HG02623 (cell line): ENCODE measurements at regions not wholly inside any gene's neighbourhood (a gene's known extent, or its start where the extent isn't known, plus 50 kb on each side); places are given as distances from the start of the nearest gene placed in this dataset.

Experiments
- ATAC-seq: cut with Tn5 transposase; IDR thresholded peaks from one replicate; pipeline ENCODE4 v1.9.1; 2021; ENCODE audit warnings: moderate library complexity; ENCODE audit not compliant: unreplicated experiment

DNA sequence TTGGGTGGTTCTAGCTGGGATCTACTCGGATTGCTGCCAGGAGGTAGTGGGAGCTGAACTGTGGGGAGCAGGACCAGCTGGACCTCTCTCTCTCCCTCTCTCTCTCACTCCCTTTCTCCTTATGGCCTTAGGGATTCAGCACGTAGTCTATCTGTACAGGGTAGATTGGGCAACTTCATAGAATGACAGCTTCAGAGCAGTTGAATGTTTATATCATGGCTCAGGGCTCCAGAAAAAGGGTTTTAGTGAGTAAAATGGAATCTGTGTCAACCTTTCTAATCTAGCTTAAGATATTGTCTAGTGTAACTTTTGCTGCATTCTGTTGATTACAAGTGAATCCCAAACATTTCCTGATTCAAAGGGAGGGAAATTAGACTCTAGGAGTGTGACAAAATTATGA lies 127.7 kb upstream of the PDGFD start:
- no peak for ATAC-seq

GRCh38 chr11:104286129-104286528 lies 122.2 kb upstream of the PDGFD start:
- ATAC-seq: no peak

GRCh38 chr11:104279587-104279986 lies 115.6 kb upstream of the PDGFD start:
- ATAC-seq: no peak

GRCh38 chr11:104275992-104276391 lies 112.0 kb upstream of the PDGFD start:
- ATAC-seq: no peak

GRCh38 chr11:104260456-104260855 lies 96.5 kb upstream of the PDGFD start:
- ATAC-seq: no peak

DNA sequence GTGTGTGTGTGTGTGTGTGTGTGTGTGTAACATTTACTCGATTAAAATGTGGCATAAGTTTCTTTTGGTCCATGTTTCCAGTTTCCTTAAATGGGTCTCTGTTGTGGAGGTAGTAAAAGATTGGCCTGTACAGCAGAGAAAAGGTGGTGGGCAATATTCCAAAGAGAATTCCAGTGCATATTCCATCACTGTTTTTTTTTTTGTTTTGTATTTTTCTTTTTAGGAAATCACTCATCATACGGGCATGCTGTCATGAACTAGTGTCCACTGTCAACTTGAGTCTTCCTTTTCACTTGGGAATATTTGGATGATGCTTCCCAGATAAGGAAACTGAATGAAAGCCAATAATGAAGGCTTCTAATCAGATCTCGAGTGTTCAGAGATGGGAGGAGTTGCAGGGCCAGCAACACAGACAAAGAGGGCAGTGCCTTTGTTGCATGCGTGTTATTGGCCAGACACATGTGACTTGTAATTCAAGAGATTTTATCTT lies 95.2 kb upstream of the PDGFD start:
- no peak for ATAC-seq

- no peak for ATAC-seq
These were observed 92.6 kb upstream of the PDGFD start for GRCh38 chr11:104256525-104256924.

DNA sequence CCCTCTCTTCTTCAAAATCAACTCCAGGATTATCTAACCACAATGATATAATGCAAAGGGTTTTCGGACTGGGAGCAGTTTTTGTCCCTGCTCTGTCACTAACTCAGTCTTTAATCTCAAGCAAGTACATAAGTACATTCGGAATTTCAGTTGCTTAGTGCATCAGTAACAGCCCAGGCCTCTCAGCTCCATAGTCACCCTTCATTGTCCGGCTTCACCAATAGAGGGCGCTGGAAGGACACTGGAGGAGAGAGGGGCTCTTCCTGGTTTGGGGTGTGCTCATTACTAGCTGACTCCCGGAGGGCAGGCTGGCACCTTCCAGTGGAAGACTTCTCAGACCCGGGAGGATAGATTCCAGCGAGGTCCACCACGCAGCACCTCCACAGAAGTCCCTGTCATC lies 90.4 kb upstream of the PDGFD start:
- peak; percentile 76 for ATAC-seq

GRCh38 chr11:104246590-104246989 lies 82.6 kb upstream of the PDGFD start:
- no peak for ATAC-seq

DNA sequence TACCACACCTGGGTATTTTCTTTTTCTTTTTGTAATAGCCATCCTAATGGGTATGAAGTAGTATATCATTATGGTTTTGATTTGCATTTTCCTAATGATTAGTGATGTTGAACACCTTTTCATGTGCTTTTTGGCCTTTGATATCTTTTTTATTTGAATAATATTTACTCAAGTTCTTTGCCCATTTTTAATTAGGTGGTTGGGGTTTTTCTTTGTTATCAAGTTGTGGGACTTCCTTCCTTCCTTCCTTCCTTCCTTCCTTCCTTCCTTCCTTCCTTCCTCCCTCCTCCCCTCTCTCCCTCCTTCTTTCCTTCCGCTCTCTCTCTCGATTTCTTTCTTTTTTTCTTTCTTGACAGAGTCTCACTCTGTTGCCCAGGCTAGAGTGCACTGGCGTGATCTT lies 75.0 kb upstream of the PDGFD start:
- ATAC-seq: no peak

DNA sequence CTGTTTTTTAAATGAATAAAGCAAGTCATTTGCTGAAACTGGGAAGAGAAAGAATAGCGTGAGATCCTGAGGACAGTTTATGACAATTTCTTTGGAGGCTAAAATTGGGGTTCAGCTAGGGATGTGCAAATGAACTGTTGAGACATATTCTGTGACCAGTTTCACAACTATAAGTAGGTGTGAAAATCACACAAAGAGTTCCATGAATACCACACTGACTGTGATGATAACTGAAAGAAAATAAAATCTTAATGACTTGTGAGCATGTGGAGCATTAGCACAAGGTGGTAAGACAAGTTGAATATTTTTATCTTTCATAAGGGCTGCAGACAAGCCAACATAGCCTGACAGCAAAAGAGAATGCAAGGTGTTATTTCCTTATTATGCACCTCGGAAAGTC lies 61.1 kb upstream of the PDGFD start:
- no peak for ATAC-seq

DNA sequence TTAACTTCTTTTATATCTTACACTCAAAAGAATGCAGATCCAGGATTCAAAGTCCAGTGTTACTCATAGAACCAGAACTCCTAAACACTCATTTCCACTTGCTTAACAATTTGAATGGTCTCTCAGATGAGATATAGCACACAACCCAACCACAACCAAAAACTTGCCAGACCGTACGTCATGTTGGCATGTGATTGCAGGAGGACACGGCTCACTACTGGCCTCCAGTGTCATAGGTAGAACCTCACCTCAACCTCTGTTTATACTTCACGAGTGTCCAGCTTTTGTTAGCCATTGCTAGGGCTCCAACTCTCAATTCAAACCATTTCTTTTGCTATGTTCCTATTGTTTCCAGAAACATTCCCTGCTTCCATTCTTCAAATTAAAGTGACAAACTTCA lies 58.5 kb upstream of the PDGFD start:
- ATAC-seq: no peak

- no peak for ATAC-seq
These were observed 57.5 kb upstream of the PDGFD start for GRCh38 chr11:104221455-104221854.

- no peak for ATAC-seq
These were observed 55.1 kb upstream of the PDGFD start for GRCh38 chr11:104219096-104219495.

- ATAC-seq: no peak
These were observed 50.6 kb upstream of the PDGFD start for GRCh38 chr11:104214517-104214916.
